ENCODE measurements at regions not wholly inside any gene's neighbourhood (a gene's known extent, or its start where the extent isn't known, plus 50 kb on each side); places are given as distances from the start of the nearest gene placed in this dataset.
"Not testable (repeated sequence)": the region's sequence is repeated elsewhere in the genome, so short reads cannot be mapped to it uniquely, and the experiment has no call there.

GRCh38 chr7:3094701-3095445 lies 51.2 kb upstream of the CARD11 start:
- no peak for DNase-seq

GRCh38 chr7:3097734-3098133 lies 54.1 kb upstream of the CARD11 start:
- no peak for DNase-seq

- DNase-seq = no peak
Measured at GRCh38 chr7:3102159-3102558, 58.5 kb upstream of the CARD11 start.

GRCh38 chr7:3103614-3104398 lies 60.1 kb upstream of the CARD11 start:
- DNase-seq = no peak

GRCh38 chr7:3105856-3106255 lies 62.2 kb upstream of the CARD11 start:
- DNase-seq = no peak

- no peak for DNase-seq
Measured at GRCh38 chr7:3106361-3106826, 62.7 kb upstream of the CARD11 start.

GRCh38 chr7:3107228-3107763 lies 63.6 kb upstream of the CARD11 start:
- DNase-seq = no peak

- DNase-seq = no peak
Measured at GRCh38 chr7:3107889-3108570, 64.4 kb upstream of the CARD11 start.

GRCh38 chr7:3109311-3109915 lies 65.7 kb upstream of the CARD11 start:
- no peak for DNase-seq

- no peak for DNase-seq
Measured at GRCh38 chr7:3112479-3113134, 68.9 kb upstream of the CARD11 start.

GRCh38 chr7:3114917-3115316 lies 71.2 kb upstream of the CARD11 start:
- DNase-seq = no peak

GRCh38 chr7:3117081-3117480 lies 73.4 kb upstream of the CARD11 start:
- no peak for DNase-seq

GRCh38 chr7:3117488-3118231 lies 74.0 kb upstream of the CARD11 start:
- no peak for DNase-seq

GRCh38 chr7:3119352-3119927 lies 75.8 kb upstream of the CARD11 start:
- DNase-seq = not testable (repeated sequence)

- no peak for DNase-seq
Measured at GRCh38 chr7:3119963-3120362, 76.3 kb upstream of the CARD11 start.

GRCh38 chr7:3120513-3120912 lies 76.8 kb upstream of the CARD11 start:
- DNase-seq = no peak

- no peak for DNase-seq
Measured at GRCh38 chr7:3128857-3129490, 85.3 kb upstream of the CARD11 start.

- DNase-seq = no peak
Measured at GRCh38 chr7:3133811-3134385, 90.2 kb upstream of the CARD11 start.

GRCh38 chr7:3134745-3135144 lies 91.1 kb upstream of the CARD11 start:
- no peak for DNase-seq

- no peak for DNase-seq
Measured at GRCh38 chr7:3135626-3136025, 92.0 kb upstream of the CARD11 start.
